ENCODE measurements at regions not wholly inside any gene's neighbourhood (a gene's known extent, or its start where the extent isn't known, plus 50 kb on each side); places are given as distances from the start of the nearest gene placed in this dataset.

- no peak overlapping the region for H3K27ac ChIP-seq
- peak; percentile 27 for DNase-seq
- H3K4me3 ChIP-seq (ENCODE audit: low read depth, low read length), result no peak overlapping the region
- H3K27me3 ChIP-seq (ENCODE audit: insufficient read depth, low read depth, severe bottlenecking), result peaks cover 63% of the 10 kb centered on the region
- H3K36me3 ChIP-seq, result no peaks in the 10 kb centered on the region
- no peak for TF ChIP-seq CTCF (IDR thresholded peaks at IDR 0.05; ENCODE audit: low read depth, low read length)
- H3K9me3 ChIP-seq (ENCODE audit: severe bottlenecking), result peaks cover 3% of the 10 kb centered on the region
These were observed 299.1 kb upstream of the SPRED2 start for GRCh38 chr2:65731476-65731875.

- Histone ChIP-seq H3K9me3 (ENCODE audit: severe bottlenecking) (peaks cover 7% of the 10 kb centered on the region), H3K4me3 (ENCODE audit: low read depth, low read length) (no peak overlapping the region), H3K27ac (no peak overlapping the region), H3K36me3 (no peaks in the 10 kb centered on the region), H3K27me3 (ENCODE audit: insufficient read depth, low read depth, severe bottlenecking) (peaks cover 54% of the 10 kb centered on the region)
- DNase-seq, result no peak
- TF ChIP-seq CTCF (IDR thresholded peaks at IDR 0.05; ENCODE audit: low read depth, low read length), result no peak
These were observed 297.8 kb upstream of the SPRED2 start for GRCh38 chr2:65730186-65730585.

- peaks cover 54% of the 10 kb centered on the region for H3K27me3 ChIP-seq (ENCODE audit: insufficient read depth, low read depth, severe bottlenecking)
- no peaks in the 10 kb centered on the region for H3K36me3 ChIP-seq
- TF ChIP-seq CTCF (IDR thresholded peaks at IDR 0.05; ENCODE audit: low read depth, low read length), result no peak
- no peak for DNase-seq
- H3K9me3 ChIP-seq (ENCODE audit: severe bottlenecking), result peaks cover 7% of the 10 kb centered on the region
- H3K4me3 ChIP-seq (ENCODE audit: low read depth, low read length), result no peak overlapping the region
- no peak overlapping the region for H3K27ac ChIP-seq
These were observed 296.8 kb upstream of the SPRED2 start for GRCh38 chr2:65729246-65729645.

- no peak for DNase-seq
- Histone ChIP-seq H3K36me3 (no peaks in the 10 kb centered on the region), H3K27ac (no peak overlapping the region), H3K27me3 (ENCODE audit: insufficient read depth, low read depth, severe bottlenecking) (peaks cover 49% of the 10 kb centered on the region), H3K4me3 (ENCODE audit: low read depth, low read length) (no peak overlapping the region), H3K9me3 (ENCODE audit: severe bottlenecking) (peaks cover 7% of the 10 kb centered on the region)
- no peak for TF ChIP-seq CTCF (IDR thresholded peaks at IDR 0.05; ENCODE audit: low read depth, low read length)
These were observed 296.2 kb upstream of the SPRED2 start for GRCh38 chr2:65728477-65729180.

- Histone ChIP-seq H3K27me3 (ENCODE audit: insufficient read depth, low read depth, severe bottlenecking) (peaks cover 41% of the 10 kb centered on the region), H3K9me3 (ENCODE audit: severe bottlenecking) (peaks cover 7% of the 10 kb centered on the region), H3K27ac (no peak overlapping the region), H3K4me3 (ENCODE audit: low read depth, low read length) (no peak overlapping the region), H3K36me3 (no peaks in the 10 kb centered on the region)
- no peak for TF ChIP-seq CTCF (IDR thresholded peaks at IDR 0.05; ENCODE audit: low read depth, low read length)
- no peak for DNase-seq
These were observed 295.4 kb upstream of the SPRED2 start for GRCh38 chr2:65727816-65728215.

GRCh38 chr2:65727381-65727780 lies 295.0 kb upstream of the SPRED2 start:
- Histone ChIP-seq H3K4me3 (ENCODE audit: low read depth, low read length) (no peak overlapping the region), H3K9me3 (ENCODE audit: severe bottlenecking) (peaks cover 7% of the 10 kb centered on the region), H3K27me3 (ENCODE audit: insufficient read depth, low read depth, severe bottlenecking) (peaks cover 36% of the 10 kb centered on the region), H3K27ac (no peak overlapping the region), H3K36me3 (no peaks in the 10 kb centered on the region)
- no peak for DNase-seq
- TF ChIP-seq CTCF (IDR thresholded peaks at IDR 0.05; ENCODE audit: low read depth, low read length), result no peak

Data from WERI-Rb-1 (cell line).